Stimulated activated CD4-positive, alpha-beta T cell treated with anti-CD3 and anti-CD28 coated beads, Interleukin-1b, Interleukin-23, amount 100 ng/mL, for 4 hours (primary cell): ENCODE measurements at regions not wholly inside any gene's neighbourhood (a gene's known extent, or its start where the extent isn't known, plus 50 kb on each side); places are given as distances from the start of the nearest gene placed in this dataset.
"Not testable (repeated sequence)": the region's sequence is repeated elsewhere in the genome, so short reads cannot be mapped to it uniquely, and the experiment has no call there.

Source experiments
- DNase-seq, 2 donors: peaks; one replicate each; pipeline ENCODE4 v3.0.0-alpha.2; 2020; ENCODE audit warnings: low read depth in 2 of 2

DNA sequence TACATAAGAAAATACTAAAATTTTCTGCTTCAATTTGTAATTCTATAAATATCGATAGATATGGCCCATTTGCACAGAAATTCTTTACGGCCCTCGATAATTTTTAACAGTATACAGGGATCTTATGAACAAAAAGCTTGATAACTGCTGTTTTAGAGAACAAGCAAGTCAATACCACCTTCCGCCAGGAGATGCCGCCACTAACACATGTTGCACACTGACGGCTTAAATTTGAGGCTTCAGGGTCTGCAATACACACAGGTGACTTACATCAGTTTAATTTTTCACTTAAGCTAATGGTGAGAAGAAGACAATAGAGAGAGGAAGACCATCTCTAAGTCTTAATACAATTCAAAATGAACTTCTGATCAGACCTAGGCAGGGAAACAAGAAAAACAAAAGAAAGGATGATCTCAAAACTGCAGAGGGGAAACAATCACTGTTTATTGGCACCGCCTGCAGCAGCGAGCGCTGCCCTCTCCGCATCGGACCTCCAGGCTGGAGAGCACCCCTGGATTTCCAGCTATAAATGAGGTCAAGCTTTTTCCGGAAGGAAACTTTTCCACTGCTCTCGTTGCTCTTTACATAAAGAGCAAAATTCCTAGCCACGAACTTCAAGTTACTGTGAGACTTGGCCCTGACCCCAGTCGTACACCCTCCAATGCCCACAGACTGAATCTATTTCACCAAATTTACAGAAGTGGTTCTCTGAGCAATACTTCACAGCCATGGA, 53.9 kb downstream of the OTOR start:
- DNase-seq = peak; percentile 24 to 50

DNA sequence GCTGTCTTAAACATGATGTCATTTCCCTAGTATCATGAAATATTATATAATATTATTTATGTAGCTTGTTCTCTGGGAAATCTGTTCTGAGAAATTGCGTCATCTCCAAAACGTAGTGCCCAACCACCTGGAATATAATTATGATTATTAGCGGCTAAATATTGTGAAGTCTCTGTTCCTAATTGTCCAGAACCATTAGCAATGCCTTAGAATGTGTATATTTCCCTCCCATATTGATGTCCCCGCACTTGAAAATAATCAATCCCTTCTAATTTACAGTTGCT, 54.4 kb downstream of the OTOR start:
- no peak for DNase-seq

DNA sequence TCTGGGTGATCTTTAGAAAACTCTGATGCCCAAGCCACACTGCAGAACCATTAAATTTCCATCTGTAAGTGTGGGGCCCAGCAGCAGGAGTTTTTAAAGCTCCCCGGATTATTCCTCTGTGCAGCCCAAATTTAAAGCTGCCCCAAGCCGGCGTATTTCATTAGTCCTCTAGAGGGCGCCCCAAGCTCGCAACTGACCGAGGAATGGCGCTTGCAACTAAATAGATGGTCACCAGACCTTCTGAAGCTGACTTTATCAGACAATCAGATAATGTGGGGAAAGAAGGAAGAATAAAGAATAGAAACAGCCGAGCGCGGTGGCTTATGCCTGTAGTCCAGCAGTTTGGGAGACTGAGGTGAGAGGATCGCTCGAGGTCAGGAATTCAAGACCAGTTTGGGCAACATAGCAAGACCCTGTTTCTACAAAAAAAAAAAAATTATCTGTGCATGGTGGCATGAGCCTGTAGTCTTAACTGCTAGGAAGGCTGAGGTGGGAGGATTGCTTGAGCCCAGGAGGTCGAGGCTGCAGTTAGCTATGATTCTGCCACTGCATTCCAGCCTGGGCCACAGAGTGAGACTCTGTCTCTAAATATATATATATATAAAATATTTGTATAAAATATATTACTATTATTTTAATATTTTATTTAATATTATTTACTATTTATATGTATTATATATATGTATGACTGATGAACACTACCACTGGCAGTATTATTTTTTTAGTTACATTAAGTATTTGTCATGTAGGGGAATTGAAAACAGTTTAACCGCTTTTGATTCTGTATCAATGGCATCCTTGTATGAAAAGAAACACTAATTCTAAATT, 56.0 kb downstream of the OTOR start:
- DNase-seq = peak; percentile 5 to 18

DNA sequence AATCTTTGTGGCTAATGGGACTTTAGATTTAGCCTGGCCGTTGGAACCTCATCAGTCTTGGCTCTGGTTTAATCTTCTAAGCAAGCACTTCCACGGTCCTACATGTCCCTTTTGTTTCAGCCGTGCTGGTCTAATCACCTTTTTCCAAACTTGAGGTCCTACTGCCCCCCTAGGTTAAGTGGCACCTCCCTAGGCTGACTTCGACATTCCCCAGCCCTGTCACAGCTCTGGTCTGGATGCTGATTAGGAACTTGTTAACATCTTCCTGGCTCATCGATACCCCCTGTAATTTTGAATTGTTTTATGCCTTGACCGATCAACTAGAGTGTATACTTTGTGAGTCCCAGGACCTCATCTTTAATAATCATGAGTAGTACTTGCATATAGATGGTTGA, 56.6 kb downstream of the OTOR start:
- no peak for DNase-seq

DNA sequence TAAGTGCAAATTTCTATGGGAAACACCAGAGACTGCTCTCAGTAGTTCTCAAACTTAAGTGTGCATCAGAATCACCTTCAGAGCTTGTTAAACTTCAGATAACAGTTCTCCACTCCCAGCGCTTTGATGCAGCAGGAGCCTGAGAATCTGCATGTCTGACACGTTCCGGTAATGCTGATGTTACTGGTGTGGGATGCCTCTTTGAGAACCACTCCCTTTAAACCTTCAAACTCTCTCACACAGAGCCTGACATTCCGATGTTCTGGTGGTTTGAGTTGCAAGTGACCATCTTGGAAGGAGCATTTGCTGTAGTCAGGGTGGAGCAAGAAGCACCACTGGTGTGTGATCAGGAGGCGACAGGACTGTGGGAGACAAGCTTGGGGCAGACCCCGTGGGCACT, 57.9 kb downstream of the OTOR start:
- no peak for DNase-seq

DNA sequence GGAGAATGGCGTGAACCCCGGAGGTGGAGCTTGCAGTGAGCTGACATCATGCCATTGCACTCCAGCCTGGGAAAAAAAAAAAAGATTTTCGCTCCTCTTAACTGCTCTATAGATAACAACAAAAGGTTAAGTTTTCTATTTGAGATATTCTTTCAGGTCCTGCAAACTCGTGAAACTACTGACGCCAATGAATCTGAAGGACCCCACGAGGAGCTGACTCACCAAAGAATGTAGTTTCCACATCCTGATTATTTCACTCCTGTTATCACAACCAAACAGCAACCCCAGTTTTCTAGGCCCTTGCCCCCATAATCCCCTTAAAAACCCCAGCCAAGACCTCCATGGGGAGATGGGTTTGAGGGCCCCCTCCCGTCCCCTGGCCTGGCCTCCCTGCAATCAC, 58.7 kb downstream of the OTOR start:
- DNase-seq = no peak

DNA sequence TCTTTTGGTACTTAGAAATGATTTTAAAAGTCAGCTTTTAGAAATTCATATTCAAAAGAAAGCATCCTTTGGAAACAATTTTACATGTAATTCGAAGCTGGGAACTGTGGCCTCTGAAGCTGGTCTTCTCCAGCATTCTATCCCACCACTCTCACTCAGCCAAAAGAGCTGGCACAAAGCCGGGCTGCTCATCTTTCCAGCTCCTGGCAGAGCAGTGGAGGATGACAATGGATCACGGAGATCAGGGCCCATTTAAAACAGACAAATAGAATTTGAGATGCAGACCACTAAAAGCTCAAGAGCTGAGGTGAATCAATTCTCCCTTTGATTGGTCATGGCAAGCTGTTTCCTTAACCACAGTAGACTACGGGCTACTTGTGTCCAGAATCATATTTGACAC, 60.6 kb downstream of the OTOR start:
- DNase-seq = no peak

DNA sequence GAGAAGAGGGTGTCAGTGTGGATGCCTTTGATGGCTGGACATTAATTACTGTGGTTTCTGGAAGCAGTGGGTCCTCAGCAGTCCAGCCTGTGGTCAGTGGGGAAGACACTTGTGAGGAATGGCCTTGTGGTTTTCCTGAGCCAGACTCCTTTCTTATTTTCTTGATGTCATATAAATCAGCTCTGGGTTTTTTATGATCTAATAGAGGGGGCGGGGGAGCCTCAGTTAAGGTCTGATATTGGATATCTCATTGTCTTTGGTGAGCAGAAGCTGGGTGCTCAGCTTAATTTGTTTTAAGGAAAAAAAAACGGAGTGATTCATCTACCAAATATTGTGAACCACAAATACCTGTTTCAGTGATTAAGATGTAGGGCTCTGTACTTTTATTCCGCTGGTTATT, 62.1 kb downstream of the OTOR start:
- DNase-seq = no peak

DNA sequence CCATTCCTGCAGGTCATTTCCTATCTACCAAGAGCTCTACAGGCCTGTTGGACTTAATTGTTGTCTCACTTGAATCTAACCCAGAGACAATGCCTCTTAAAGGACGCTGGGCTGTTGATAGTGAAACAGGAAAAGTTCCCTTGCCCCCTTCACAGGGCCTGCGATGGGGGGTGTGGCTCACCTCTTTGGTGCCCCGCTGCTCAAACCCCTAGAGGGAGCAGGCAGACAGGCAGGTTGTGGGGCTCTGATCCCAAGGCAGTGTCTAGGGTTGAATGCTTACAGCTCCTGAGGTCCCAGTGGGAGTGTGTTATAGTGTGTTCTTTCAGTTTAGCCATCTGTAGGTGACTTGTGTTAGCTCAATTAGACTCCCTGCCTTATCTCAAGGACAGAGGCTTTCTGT, 68.0 kb downstream of the OTOR start:
- no peak for DNase-seq

DNA sequence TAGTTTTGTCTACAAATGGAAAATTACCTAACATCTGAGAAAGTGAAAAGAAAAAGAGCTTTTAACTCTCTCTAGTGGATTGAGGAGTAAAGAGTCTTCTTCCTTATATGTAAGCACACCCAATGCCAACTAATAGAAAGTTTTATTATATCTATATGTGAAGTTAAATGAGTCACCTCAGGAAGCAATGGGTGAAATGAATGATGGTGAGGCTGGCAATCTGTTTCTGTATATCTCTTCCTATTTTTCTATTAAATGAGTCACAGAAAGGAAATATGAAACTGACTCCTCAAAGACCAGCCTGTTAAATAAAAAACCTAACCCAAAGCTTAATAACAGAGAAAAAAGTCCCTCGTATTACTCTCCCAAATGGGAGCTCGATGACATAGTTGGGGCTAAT, 71.3 kb downstream of the OTOR start:
- DNase-seq = no peak

DNA sequence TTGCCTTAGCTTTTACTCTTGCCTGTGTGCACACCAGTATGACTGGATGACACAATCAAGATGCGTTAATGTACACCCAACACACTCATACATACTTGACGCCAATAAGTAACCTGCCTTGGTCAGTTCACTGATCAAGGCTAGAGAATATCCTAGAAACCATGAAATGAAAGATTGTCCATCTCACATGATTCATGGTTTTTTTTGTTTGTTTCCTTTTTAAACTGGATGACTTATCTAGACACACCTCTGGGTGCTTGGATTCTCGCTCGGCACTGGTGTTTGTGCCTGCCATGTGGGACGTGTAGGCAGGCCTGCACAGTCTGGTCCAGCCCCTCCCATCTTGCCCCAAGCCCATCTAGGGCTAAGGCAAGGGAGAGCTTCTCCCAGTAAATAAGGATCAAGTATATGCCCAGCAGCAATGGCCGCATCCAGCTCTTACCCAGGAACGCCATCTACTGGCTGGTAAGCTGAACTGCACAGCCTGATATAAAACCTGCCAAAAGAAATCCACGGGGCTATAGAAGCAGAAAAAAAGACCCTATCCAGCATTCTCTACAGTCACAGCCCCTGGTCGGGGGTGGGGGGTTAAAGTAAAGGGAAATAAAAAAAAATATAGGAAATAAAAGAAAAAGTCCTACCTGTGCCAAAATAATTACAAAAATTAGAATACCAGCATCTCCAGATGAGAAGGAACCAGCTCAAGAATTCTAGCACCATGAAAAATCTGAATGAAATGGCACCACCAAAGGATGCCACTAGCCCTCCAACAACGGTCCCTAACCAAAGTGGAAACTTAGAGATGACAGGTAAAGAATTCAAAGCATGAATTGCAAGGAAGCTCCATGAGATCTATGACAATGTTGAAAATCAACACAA, 73.3 kb downstream of the OTOR start:
- DNase-seq = no peak

DNA sequence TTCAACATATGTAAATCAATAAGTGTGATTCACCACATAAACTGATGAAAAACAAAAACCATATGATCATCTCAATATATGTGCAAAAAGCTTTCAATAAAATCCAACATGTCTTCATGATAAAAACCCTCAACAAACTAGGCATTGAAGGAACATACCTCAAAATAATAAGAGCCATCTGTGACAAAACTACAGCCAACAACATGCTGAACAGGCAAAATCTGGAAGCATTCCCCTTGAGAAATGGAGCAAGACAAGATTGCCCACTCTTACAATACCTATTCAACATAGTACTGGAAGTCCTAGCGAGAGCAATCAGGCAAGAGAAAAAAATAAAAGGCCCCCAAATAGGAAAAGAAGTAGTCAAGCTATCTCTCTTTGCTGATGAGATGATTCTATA, 76.5 kb downstream of the OTOR start:
- DNase-seq = no peak

DNA sequence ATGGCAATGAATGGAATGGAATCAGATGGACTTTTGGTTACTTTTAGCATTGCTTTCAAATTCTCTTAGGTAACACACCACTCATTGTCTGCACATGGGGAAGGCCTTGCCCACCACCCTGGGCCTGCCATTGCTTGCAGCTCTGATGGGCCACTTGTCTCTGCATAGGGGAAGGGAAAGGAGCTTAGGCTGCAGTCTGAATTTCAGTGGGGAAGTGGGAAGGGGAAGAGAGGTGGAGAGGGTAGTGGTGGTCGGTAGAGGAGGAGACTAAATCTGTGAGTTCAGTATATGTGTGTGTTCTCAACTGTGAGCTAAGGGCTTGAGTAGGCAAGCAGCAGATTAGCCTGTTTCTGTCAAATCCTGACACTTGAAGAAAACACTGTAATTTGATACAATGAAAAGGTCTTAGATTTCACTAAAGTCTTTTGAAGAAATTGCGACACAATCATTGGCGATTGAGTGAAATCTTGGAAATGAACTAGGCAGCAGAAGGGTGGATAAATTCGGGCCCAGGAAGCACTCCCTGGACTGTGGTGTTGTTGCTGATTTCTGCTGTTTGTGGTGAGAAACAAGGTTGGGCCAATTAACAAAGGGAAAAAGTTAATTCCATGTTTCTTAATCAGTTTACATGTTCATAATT, 80.6 kb downstream of the OTOR start:
- DNase-seq = no peak

DNA sequence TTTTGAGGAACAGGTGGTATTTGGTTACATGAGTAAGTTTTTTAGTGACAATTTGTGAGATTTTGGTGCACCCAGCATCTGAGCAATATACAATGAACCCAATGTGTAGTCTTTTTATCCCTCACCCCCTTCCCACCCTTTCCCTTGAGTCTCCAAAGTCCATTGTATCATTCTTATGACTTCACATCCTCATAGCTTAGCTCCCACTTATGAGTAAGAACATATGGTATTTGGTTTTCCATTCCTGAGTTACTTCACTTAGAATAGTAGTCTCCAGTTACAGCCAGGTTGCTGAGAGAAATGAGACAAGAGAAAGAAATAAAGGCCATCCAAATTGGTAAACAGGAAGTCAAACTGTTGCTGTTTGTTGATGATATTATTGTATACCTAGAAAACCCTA, 87.5 kb downstream of the OTOR start:
- DNase-seq = not testable (repeated sequence)

DNA sequence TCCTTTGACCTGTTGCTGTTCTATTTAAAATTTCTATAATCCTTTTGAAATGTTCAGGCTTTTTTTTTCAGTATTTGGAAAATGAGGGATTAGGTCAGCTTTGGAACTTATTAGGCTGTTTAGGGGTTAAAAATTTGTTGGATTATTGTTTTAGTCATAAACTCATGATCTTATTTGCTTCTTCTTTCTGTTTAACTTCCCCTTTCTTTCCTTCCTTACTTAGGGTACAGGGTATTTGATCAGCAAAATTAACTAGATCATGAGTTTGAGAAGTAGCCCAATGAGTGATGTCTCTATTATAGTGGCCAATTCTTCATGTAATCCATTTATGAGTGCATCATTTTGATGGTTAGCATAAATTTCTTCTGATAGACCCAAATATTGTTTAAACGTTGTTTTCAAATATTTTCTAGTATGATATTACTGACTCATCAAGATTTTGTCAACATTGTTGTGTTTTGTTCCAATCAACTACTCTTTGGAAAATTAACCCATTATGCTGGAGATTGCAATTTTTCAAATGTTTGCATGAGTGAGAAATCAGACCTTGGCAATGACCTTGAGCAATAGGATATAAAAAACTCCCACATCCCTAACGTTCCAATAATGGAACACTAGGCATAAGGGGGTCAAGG, 94.4 kb downstream of the OTOR start:
- no peak for DNase-seq

DNA sequence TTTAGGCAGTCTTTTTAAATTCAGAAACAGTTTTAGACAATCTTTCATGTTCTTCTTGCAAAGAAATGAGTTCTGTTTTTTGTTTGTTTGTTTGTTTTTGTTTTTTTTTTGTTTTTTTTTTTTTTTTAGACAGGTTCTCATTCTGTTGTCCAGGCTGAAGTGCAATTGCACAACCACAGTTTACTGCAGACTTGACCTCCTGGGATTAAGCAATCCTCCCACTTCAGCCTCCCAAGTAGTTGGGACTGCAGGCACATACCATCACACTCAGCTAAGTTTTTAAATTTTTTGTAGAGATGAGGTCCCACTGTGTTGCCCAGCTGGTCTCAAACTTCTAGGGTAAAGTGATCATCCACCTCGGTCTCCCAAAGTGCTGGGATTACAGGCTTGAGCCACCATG, 96.2 kb downstream of the OTOR start:
- DNase-seq = no peak

DNA sequence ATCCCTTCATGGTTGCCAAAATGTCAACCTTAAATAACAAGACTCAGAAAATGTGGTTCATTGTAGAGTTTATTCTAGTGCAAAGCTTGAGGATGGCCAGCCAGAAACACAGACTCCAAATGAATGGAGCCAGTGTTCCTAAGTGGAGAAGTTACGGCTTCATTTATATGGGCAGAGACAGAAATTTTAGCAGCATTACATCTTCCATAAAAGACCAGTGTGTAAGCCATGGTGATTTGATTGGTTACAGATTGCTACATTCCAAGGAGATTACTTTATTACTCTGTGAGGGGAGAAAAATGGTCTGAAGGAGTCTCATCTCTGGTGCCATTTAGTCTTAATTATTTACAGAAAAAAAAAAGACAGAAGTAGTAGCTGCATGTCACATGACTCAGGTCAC, 97.8 kb downstream of the OTOR start:
- DNase-seq = no peak

DNA sequence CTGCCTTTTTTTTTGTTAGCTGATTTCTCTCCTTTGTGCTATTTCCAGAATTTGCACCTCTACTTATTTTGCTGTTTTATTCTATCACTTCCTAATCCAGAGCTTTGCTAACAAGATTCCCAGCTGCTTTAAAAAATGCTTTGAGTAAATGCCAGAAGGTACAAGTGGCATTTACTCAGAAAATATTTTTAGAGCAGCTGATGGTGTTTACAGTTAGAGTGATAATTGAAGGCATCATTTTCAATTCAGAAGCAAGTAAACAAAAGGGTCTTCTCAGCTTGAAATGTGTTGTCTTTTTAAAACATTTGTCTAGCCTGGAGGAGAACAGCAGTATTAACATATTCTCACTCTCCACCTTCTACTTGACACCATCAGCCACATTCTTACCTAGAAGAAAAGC, 99.9 kb downstream of the OTOR start:
- DNase-seq = no peak

DNA sequence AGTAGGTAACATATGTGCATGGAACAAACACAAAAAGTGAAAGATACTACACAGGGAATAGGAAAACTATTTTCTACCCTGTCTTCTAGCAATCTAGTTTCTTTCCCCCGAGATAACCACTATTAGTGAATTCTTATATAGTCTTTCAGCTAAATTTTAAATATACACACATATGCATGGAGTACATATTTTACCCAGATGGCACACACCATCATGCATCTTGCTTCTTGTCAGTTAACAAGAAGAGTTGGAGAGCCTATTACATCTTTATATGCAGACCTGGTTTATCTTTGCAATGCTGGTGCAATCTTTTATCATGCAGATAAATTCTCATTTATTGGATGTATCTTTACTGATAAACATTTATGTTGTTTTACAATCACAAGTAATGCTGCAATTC, 100.4 kb downstream of the OTOR start:
- DNase-seq = no peak

DNA sequence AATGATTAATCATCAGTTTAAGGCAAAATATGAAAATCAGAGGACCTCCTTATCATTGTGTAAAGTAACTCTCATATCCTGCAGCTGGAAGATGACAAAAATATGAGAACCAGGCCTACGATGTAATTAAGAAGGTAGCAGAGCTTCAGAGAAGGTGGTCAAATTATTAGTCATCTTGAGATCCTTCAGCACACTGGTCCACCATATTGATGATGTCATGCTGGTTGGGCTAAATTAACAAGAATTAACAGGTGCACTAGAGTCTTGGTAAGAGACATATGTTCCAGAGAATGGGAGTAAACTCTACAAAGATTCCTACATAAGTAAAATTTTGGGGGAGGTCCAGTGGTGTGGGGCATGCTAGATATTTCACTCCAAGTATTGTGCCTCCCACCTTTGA, 112.8 kb downstream of the OTOR start:
- DNase-seq = no peak

DNA sequence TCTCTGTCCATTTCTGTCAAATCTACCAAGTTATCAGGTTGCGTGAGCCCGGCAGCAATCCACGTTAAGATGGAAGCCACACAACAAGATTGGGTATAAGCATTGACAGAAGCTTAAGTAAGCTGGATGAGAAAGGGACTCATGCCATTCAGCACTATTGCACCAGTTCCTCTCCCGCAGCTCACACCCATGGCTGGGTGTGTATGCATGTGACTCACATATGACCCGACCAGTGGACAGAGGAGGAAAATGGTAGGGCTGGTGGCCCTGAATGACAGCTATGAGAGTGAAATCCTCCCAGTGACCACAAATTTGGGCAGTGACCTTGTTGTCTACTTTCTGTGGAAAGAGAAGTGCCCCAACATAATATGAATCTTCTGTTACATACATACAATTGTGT, 113.5 kb downstream of the OTOR start:
- no peak for DNase-seq

DNA sequence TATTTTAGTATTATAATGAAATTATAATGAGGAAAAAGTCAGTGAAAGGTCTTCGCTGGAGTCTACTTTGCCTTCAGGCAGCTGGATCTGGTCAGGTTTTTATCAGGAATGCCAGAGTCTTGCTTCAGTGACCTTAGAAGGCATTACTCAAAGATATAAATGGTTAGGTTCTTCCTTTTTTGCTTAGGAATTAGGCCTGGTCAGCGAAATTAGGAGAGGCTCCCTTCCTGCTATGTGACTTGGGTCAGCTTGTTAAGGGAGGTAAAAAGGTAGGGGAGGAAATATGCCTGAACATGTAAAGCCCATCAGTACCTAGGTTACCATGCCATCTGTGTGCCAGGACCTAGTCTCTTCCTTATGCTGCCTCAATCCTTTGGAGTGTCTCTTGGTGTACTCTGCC, 115.1 kb downstream of the OTOR start:
- DNase-seq = no peak
